NB4 (cell line): ENCODE measurements at regions not wholly inside any gene's neighbourhood (a gene's known extent, or its start where the extent isn't known, plus 50 kb on each side); places are given as distances from the start of the nearest gene placed in this dataset.

Source experiments
- POLR2A ChIP-seq: IDR thresholded peaks from 2 replicates; pipeline ENCODE4 v1.6.1; 2011; ENCODE audit warnings: mild to moderate bottlenecking; ENCODE audit not compliant: insufficient read length; ENCODE audit errors: extremely low read depth
- TF ChIP-seq, protein P1 (sequence below): IDR thresholded peaks from one replicate; pipeline ENCODE4 v1.5.1; 2012; ENCODE audit warnings: low read depth, low read length

GRCh38 chr10:74775099-74775498, 51.3 kb upstream of the KAT6B start:
- TF ChIP-seq, protein P1, sequence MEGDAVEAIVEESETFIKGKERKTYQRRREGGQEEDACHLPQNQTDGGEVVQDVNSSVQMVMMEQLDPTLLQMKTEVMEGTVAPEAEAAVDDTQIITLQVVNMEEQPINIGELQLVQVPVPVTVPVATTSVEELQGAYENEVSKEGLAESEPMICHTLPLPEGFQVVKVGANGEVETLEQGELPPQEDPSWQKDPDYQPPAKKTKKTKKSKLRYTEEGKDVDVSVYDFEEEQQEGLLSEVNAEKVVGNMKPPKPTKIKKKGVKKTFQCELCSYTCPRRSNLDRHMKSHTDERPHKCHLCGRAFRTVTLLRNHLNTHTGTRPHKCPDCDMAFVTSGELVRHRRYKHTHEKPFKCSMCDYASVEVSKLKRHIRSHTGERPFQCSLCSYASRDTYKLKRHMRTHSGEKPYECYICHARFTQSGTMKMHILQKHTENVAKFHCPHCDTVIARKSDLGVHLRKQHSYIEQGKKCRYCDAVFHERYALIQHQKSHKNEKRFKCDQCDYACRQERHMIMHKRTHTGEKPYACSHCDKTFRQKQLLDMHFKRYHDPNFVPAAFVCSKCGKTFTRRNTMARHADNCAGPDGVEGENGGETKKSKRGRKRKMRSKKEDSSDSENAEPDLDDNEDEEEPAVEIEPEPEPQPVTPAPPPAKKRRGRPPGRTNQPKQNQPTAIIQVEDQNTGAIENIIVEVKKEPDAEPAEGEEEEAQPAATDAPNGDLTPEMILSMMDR, result no peak
- TF ChIP-seq POLR2A, result no peak
